ENCODE measurements at regions not wholly inside any gene's neighbourhood (a gene's known extent, or its start where the extent isn't known, plus 50 kb on each side); places are given as distances from the start of the nearest gene placed in this dataset.

DNA sequence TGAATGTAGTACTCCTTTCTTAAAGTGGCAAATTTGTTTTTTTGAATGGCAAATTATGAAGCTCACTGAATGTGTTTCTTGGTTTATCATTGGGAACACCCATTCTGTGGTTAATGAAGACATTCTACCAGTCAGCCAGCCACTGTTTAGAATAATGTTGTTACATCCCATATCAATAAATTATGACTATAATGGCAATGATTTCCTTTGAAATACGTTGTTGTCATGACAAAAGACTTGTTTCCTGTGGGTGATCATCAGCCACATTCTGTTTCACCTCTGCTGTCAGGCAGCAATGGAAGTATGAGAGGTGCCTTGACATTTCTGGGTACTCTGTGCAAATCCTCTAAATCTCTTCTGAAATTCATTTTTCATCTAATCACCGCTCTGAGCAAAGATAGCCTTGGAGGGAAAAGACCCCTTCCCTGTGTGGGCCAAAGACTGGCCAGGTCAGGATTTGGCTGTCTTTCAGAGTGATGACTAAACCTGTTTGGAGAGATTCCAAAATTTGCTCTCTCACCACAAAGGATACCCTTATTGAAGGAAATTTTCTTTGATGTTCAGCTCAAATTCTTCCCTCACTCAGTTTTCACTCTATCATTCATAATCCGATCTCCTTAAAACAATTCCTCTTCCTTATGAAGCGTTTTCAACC is 869.2 kb downstream of the BCL11A start:
- TF ChIP-seq, protein P1, sequence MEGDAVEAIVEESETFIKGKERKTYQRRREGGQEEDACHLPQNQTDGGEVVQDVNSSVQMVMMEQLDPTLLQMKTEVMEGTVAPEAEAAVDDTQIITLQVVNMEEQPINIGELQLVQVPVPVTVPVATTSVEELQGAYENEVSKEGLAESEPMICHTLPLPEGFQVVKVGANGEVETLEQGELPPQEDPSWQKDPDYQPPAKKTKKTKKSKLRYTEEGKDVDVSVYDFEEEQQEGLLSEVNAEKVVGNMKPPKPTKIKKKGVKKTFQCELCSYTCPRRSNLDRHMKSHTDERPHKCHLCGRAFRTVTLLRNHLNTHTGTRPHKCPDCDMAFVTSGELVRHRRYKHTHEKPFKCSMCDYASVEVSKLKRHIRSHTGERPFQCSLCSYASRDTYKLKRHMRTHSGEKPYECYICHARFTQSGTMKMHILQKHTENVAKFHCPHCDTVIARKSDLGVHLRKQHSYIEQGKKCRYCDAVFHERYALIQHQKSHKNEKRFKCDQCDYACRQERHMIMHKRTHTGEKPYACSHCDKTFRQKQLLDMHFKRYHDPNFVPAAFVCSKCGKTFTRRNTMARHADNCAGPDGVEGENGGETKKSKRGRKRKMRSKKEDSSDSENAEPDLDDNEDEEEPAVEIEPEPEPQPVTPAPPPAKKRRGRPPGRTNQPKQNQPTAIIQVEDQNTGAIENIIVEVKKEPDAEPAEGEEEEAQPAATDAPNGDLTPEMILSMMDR (conservative IDR thresholded peaks at IDR 0.05), result no peak
- TF ChIP-seq EZH2 (IDR thresholded peaks at IDR 0.05; ENCODE audit: low read depth), result no peak

Measured in PC-9 (cell line).